PC-9 (cell line): ENCODE measurements at regions not wholly inside any gene's neighbourhood (a gene's known extent, or its start where the extent isn't known, plus 50 kb on each side); places are given as distances from the start of the nearest gene placed in this dataset.

Experiments
- BruUV-seq: library from RNA; stranded (reverse); fragments of 400-500 nt; replicated peaks from 2 replicates; lab custom pipeline; 2021; lab: Mats Ljungman, UMichigan
- CTCF ChIA-PET: fragments of 300-600 bp; sonication (Branson Sonifier 250); formaldehyde crosslinking; loops from one replicate; lab custom pipeline; 2022; ENCODE audit warnings: antibody characterized with exemption; lab: Charles Lee
- POLR2A ChIA-PET: fragments of 300-600 bp; sonication (Branson Sonifier 250); formaldehyde crosslinking; loops from one replicate; lab custom pipeline; 2022; ENCODE audit warnings: antibody characterized with exemption; ENCODE audit not compliant: unreplicated experiment; lab: Charles Lee
- DNase-seq, 2 experiments: peaks; one replicate each; pipeline versions ENCODE4 v3.0.0 to v3.0.0-alpha.2; 2015 to 2022; ENCODE audit warnings: mixed read lengths in 1 of 2
- H2AFZ ChIP-seq: fragments of 200-600 bp; sonication (generic); 2 replicates; pipeline ENCODE4 v1.8.1; 2017; ENCODE audit warnings: antibody characterized with exemption
- H3F3A ChIP-seq: fragments of 200-600 bp; sonication (generic); 2 replicates; pipeline ENCODE4 v1.8.1; 2017; ENCODE audit warnings: antibody characterized with exemption, mild to moderate bottlenecking, low read depth; ENCODE audit not compliant: insufficient read depth
- H3K27ac ChIP-seq: fragments of 200-600 bp; sonication (generic); 2 replicates; pipeline ENCODE4 v1.6.1; 2016; ENCODE audit warnings: mixed run types
- H3K27me3 ChIP-seq: fragments of 200-600 bp; sonication (generic); 2 replicates; pipeline ENCODE4 v1.6.1; 2016; ENCODE audit warnings: low read depth, mixed run types; ENCODE audit not compliant: insufficient read depth
- H3K36me3 ChIP-seq: fragments of 200-600 bp; sonication (generic); 2 replicates; pipeline ENCODE4 v1.6.1; 2016; ENCODE audit warnings: low read depth, mixed run types
- H3K4me1 ChIP-seq: fragments of 200-600 bp; sonication (generic); replicated peaks from 2 replicates; pipeline ENCODE4 v1.6.1; 2016; ENCODE audit warnings: mixed run types; ENCODE audit not compliant: insufficient read depth
- H3K4me2 ChIP-seq: fragments of 200-600 bp; sonication (generic); 2 replicates; pipeline ENCODE4 v1.6.1; 2017; ENCODE audit warnings: mixed run types
- H3K4me3 ChIP-seq: fragments of 200-600 bp; sonication (generic); 2 replicates; pipeline ENCODE4 v1.6.1; 2016; ENCODE audit warnings: mixed run types
- H3K79me2 ChIP-seq: fragments of 200-600 bp; sonication (generic); 2 replicates; pipeline ENCODE4 v1.6.1; 2017; ENCODE audit warnings: low read depth, mixed run types
- H3K9me2 ChIP-seq: fragments of 200-600 bp; sonication (generic); 2 replicates; pipeline ENCODE4 v1.8.1; 2017; ENCODE audit warnings: mild to moderate bottlenecking; ENCODE audit not compliant: insufficient read depth
- H3K9me3 ChIP-seq: fragments of 200-600 bp; sonication (generic); 2 replicates; pipeline ENCODE4 v1.8.1; 2016; ENCODE audit warnings: low read depth; ENCODE audit not compliant: insufficient read depth
- H4K20me1 ChIP-seq: fragments of 200-600 bp; sonication (generic); 2 replicates; pipeline ENCODE4 v1.8.1; 2017; ENCODE audit not compliant: insufficient read depth
- CTCF ChIP-seq: fragments of 200-600 bp; sonication (generic); conservative IDR thresholded peaks from 2 replicates; pipeline ENCODE4 v1.6.1; 2017; ENCODE audit warnings: mixed run types, antibody characterized with exemption, mild to moderate bottlenecking, moderate library complexity
- EZH2 ChIP-seq: fragments of 200-600 bp; sonication (generic); IDR thresholded peaks from 2 replicates; pipeline ENCODE4 v1.8.0; 2017; ENCODE audit warnings: antibody characterized with exemption, low read depth
- intact Hi-C: fragments of 100-400 bp; cut with micrococcal nuclease; formaldehyde crosslinking; loops from one replicate; pipeline ENCODE4 v1.10.0; 2022; ENCODE audit not compliant: unreplicated experiment

GRCh38 chr6:156319707-156320106 is 457.5 kb upstream of the ARID1B start:
- Histone ChIP-seq H3K9me2 (no peaks in the 10 kb centered on the region; the same call in 1 of the 2 replicates), H3K9me3 (no peaks in the 10 kb centered on the region), H3K27ac (no peak overlapping the region), H3K4me1 (no peaks in the 10 kb centered on the region), H4K20me1 (no peaks in the 10 kb centered on the region), H3K4me3 (no peak overlapping the region), H3K79me2 (no peaks in the 10 kb centered on the region), H3K27me3 (no peaks in the 10 kb centered on the region), H3F3A (no peaks in the 10 kb centered on the region), H3K4me2 (no peak overlapping the region), H2AFZ (no peak overlapping the region), H3K36me3 (no peaks in the 10 kb centered on the region)
- no TSS peak for BruUV-seq
- TF ChIP-seq EZH2 = no peak
- no peak for TF ChIP-seq CTCF
- CTCF ChIA-PET = no interaction called here
- POLR2A ChIA-PET = no interaction called here
- DNase-seq = no peak
- intact Hi-C loops = no loop called here

- no peak overlapping the region for H2AFZ ChIP-seq
- intact Hi-C loops = no loop called here
- H3K4me1 ChIP-seq = no peaks in the 10 kb centered on the region
- H4K20me1 ChIP-seq = no peaks in the 10 kb centered on the region
- no peak for DNase-seq
- CTCF ChIA-PET = no interaction called here
- H3F3A ChIP-seq = no peaks in the 10 kb centered on the region
- TF ChIP-seq EZH2 = no peak
- no peak for TF ChIP-seq CTCF
- H3K4me2 ChIP-seq = no peak overlapping the region
- H3K79me2 ChIP-seq = no peaks in the 10 kb centered on the region
- POLR2A ChIA-PET = no interaction called here
- no peaks in the 10 kb centered on the region; the same call in 1 of the 2 replicates for H3K9me2 ChIP-seq
- no TSS peak for BruUV-seq
- no peak overlapping the region for H3K4me3 ChIP-seq
- H3K9me3 ChIP-seq = no peaks in the 10 kb centered on the region
- no peaks in the 10 kb centered on the region for H3K27me3 ChIP-seq
- H3K36me3 ChIP-seq = no peaks in the 10 kb centered on the region
- no peak overlapping the region for H3K27ac ChIP-seq
Measured at GRCh38 chr6:156316583-156317125, 460.5 kb upstream of the ARID1B start.

- Histone ChIP-seq H3K27ac (no peak overlapping the region), H3K36me3 (no peaks in the 10 kb centered on the region), H3K79me2 (no peaks in the 10 kb centered on the region), H3K9me2 (no peaks in the 10 kb centered on the region; the same call in 1 of the 2 replicates), H4K20me1 (no peaks in the 10 kb centered on the region), H3F3A (no peaks in the 10 kb centered on the region), H2AFZ (no peak overlapping the region), H3K4me3 (no peak overlapping the region), H3K4me1 (no peaks in the 10 kb centered on the region), H3K9me3 (no peaks in the 10 kb centered on the region), H3K4me2 (no peak overlapping the region), H3K27me3 (no peaks in the 10 kb centered on the region)
- TF ChIP-seq CTCF (no peak), EZH2 (no peak)
- BruUV-seq = no TSS peak
- DNase-seq = no peak
- intact Hi-C loops = no loop called here
- ChIA-PET CTCF (no interaction called here), POLR2A (no interaction called here)
Measured at GRCh38 chr6:156315146-156315545, 462.0 kb upstream of the ARID1B start.
